Tibial nerve (tissue), 4 donors: ENCODE measurements at regions not wholly inside any gene's neighbourhood (a gene's known extent, or its start where the extent isn't known, plus 50 kb on each side); places are given as distances from the start of the nearest gene placed in this dataset.

ENCODE experiments used
- EP300 ChIP-seq, 2 donors: sonication (generic); formaldehyde crosslinking; IDR thresholded peaks; one replicate each; pipeline ENCODE4 v1.6.1; 2017; ENCODE audit warnings: antibody characterized with exemption in 2 of 2, mild to moderate bottlenecking in 1 of 2
- POLR2A ChIP-seq, 2 donors: fragments of 450-650 bp; IDR thresholded peaks; one replicate each; pipeline ENCODE4 v1.6.1; 2017; ENCODE audit warnings: antibody characterized with exemption in 2 of 2, mild to moderate bottlenecking in 2 of 2, moderate library complexity in 2 of 2
- TF ChIP-seq, protein P1 (sequence below), 5 experiments: fragments of 200-600 bp in 3 of 5; fragments of 450-650 bp in 2 of 5; sonication (generic) in 3 of 5; IDR thresholded peaks; one replicate each; pipeline ENCODE4 v1.5.1; 2016 to 2019; ENCODE audit warnings: antibody characterized with exemption in 5 of 5, mild to moderate bottlenecking in 3 of 5, moderate library complexity in 2 of 5

- TF ChIP-seq, protein P1, sequence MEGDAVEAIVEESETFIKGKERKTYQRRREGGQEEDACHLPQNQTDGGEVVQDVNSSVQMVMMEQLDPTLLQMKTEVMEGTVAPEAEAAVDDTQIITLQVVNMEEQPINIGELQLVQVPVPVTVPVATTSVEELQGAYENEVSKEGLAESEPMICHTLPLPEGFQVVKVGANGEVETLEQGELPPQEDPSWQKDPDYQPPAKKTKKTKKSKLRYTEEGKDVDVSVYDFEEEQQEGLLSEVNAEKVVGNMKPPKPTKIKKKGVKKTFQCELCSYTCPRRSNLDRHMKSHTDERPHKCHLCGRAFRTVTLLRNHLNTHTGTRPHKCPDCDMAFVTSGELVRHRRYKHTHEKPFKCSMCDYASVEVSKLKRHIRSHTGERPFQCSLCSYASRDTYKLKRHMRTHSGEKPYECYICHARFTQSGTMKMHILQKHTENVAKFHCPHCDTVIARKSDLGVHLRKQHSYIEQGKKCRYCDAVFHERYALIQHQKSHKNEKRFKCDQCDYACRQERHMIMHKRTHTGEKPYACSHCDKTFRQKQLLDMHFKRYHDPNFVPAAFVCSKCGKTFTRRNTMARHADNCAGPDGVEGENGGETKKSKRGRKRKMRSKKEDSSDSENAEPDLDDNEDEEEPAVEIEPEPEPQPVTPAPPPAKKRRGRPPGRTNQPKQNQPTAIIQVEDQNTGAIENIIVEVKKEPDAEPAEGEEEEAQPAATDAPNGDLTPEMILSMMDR (IDR thresholded peaks at IDR 0.05) = no peak
- TF ChIP-seq POLR2A (IDR thresholded peaks at IDR 0.05) = no peak
- no peak for TF ChIP-seq EP300 (IDR thresholded peaks at IDR 0.05)
Observed at GRCh38 chr3:177525414-177525813, 328.1 kb upstream of the TBL1XR1 start.
